HCT116 (cell line): ENCODE measurements at regions not wholly inside any gene's neighbourhood (a gene's known extent, or its start where the extent isn't known, plus 50 kb on each side); places are given as distances from the start of the nearest gene placed in this dataset.

Experiments used
- ATAC-seq: fragments of 200-7000 bp; cut with Tn5 transposase; 2 replicates; pipeline ENCODE4 v1.9.1; 2020; ENCODE audit warnings: mild to moderate bottlenecking, moderate library complexity
- BruUV-seq: library from RNA; stranded (reverse); fragments of 400-500 nt; replicated peaks from 2 replicates; lab custom pipeline; 2021; lab: Mats Ljungman, UMichigan
- CTCF ChIA-PET: fragments of 300-600 bp; sonication (Branson Sonifier 250); formaldehyde crosslinking; loops from one replicate; lab custom pipeline; 2021; ENCODE audit warnings: antibody characterized with exemption; lab: Charles Lee
- POLR2A ChIA-PET: fragments of 300-600, 350-600 bp; sonication (Branson Sonifier 250); formaldehyde crosslinking; loops from one replicate; lab custom pipeline; 2021; ENCODE audit warnings: antibody characterized with exemption; lab: Charles Lee
- RAD21 ChIA-PET, 2 experiments: fragments of 300-600 bp; sonication (Branson Sonifier 250); formaldehyde crosslinking; loops; one replicate each; lab custom pipeline; 2023; ENCODE audit warnings: low total read pairs in 2 of 2; ENCODE audit not compliant: uncharacterized antibody in 2 of 2, unreplicated experiment in 2 of 2, low non-redundant PET in 1 of 2; lab: Charles Lee
- DNase-seq: peaks from one replicate; pipeline ENCODE4 v3.0.0-alpha.2; 2010; ENCODE audit warnings: low read depth, low spot score
- H2AFZ ChIP-seq: fragments of 200-600 bp; shearing (Covaris generic), sonication (generic); 2 replicates; pipeline ENCODE4 v1.6.1; 2017; ENCODE audit warnings: low read depth, mixed run types, mixed read lengths, antibody characterized with exemption, low read length; ENCODE audit not compliant: poor library complexity, severe bottlenecking
- H3K27ac ChIP-seq: 2 replicates; pipeline ENCODE4 v1.5.1; 2012; ENCODE audit warnings: low read depth, low read length
- H3K27me3 ChIP-seq: fragments of 200-600 bp; sonication (generic); 2 replicates; pipeline ENCODE4 v1.6.1; 2016; ENCODE audit warnings: mixed run types, low read length, mixed read lengths; ENCODE audit not compliant: insufficient read depth
- H3K36me3 ChIP-seq, 2 experiments: fragments of 200-500 bp in 1 of 2; fragments of 200-600 bp in 1 of 2; sonication (Bioruptor generic) in 1 of 2; sonication (generic) in 1 of 2; 2 replicates each; pipeline versions ENCODE4 v1.5.1 to v1.6.1; 2014 to 2016; ENCODE audit warnings: low read length in 2 of 2, inconsistent platforms in 1 of 2, mixed read lengths in 1 of 2, mixed run types in 1 of 2; ENCODE audit not compliant: insufficient read depth in 2 of 2, control insufficient read depth in 1 of 2
- H3K4me1 ChIP-seq, 2 experiments: fragments of 200-600 bp in 1 of 2; sonication (generic) in 1 of 2; 2 replicates each; pipeline versions ENCODE4 v1.5.1 to v1.6.1; 2012 to 2017; ENCODE audit warnings: low read length in 2 of 2, inconsistent platforms in 1 of 2, mild to moderate bottlenecking in 1 of 2, mixed read lengths in 1 of 2, mixed run types in 1 of 2, moderate library complexity in 1 of 2; ENCODE audit not compliant: insufficient read depth in 2 of 2, control insufficient read depth in 1 of 2
- H3K4me2 ChIP-seq: fragments of 200-600 bp; sonication (generic); 2 replicates; pipeline ENCODE4 v1.6.1; 2017; ENCODE audit warnings: mixed run types, low read length, mixed read lengths
- H3K4me3 ChIP-seq, 2 experiments: fragments of 200-600 bp in 1 of 2; sonication (generic) in 1 of 2; replicated peaks in 1 of 2; 2 replicates each; pipeline ENCODE4 v1.5.1; 2011 to 2016; ENCODE audit warnings: low read length in 2 of 2, control low read depth in 1 of 2, low read depth in 1 of 2, mild to moderate bottlenecking in 1 of 2, mixed read lengths in 1 of 2, mixed run types in 1 of 2
- H3K79me2 ChIP-seq: fragments of 200-600 bp; sonication (generic); 2 replicates; pipeline ENCODE4 v1.6.1; 2017; ENCODE audit warnings: mild to moderate bottlenecking, mixed run types, low read length, moderate library complexity, mixed read lengths; ENCODE audit not compliant: insufficient read depth
- H3K9ac ChIP-seq: fragments of 200-600 bp; sonication (generic); 2 replicates; pipeline ENCODE4 v1.6.1; 2016; ENCODE audit warnings: low read length, mixed read lengths
- H3K9me2 ChIP-seq: fragments of 200-600 bp; sonication (generic), shearing (Covaris generic); 2 replicates; pipeline ENCODE4 v1.6.1; 2017; ENCODE audit warnings: mixed run types, mild to moderate bottlenecking, moderate library complexity; ENCODE audit not compliant: insufficient read depth
- H3K9me3 ChIP-seq, 2 experiments: fragments of 200-500 bp in 1 of 2; fragments of 200-600 bp in 1 of 2; sonication (Bioruptor generic) in 1 of 2; sonication (generic) in 1 of 2; 2 replicates each; pipeline ENCODE4 v1.6.1; 2014 to 2017; ENCODE audit warnings: low read length in 2 of 2, mixed read lengths in 2 of 2, inconsistent platforms in 1 of 2, low read depth in 1 of 2, mild to moderate bottlenecking in 1 of 2, mixed run types in 1 of 2, moderate library complexity in 1 of 2; ENCODE audit not compliant: control insufficient read depth in 1 of 2, insufficient read depth in 1 of 2
- H4K20me1 ChIP-seq: fragments of 200-600 bp; sonication (generic), shearing (Covaris generic); 2 replicates; pipeline ENCODE4 v1.6.1; 2017; ENCODE audit warnings: mixed run types, mild to moderate bottlenecking, moderate library complexity; ENCODE audit not compliant: insufficient read depth
- CEBPB ChIP-seq: IDR thresholded peaks from 2 replicates; pipeline ENCODE4 v1.6.1; 2012; ENCODE audit warnings: low read depth
- EZH2 ChIP-seq: fragments of 200-600 bp; sonication (generic); IDR thresholded peaks from 2 replicates; pipeline ENCODE4 v1.6.1; 2017; ENCODE audit warnings: antibody characterized with exemption, mixed run types
- EZH2phosphoT487 ChIP-seq: fragments of 200-600 bp; IDR thresholded peaks from 2 replicates; pipeline ENCODE4 v1.6.1; 2018; ENCODE audit warnings: antibody characterized with exemption, borderline replicate concordance
- FOSL1 ChIP-seq: IDR thresholded peaks from 2 replicates; pipeline ENCODE4 v1.6.1; 2012; ENCODE audit warnings: low read depth
- POLR2AphosphoS5 ChIP-seq: IDR thresholded peaks from 2 replicates; pipeline ENCODE4 v1.6.1; 2011; ENCODE audit warnings: mild to moderate bottlenecking, low read depth, low read length, moderate library complexity
- RAD21 ChIP-seq: IDR thresholded peaks from 2 replicates; pipeline ENCODE4 v1.6.1; 2012; ENCODE audit warnings: low read depth, mild to moderate bottlenecking
- SP1 ChIP-seq: IDR thresholded peaks from 2 replicates; pipeline ENCODE4 v1.6.1; 2012; ENCODE audit warnings: low read depth
- SRF ChIP-seq: IDR thresholded peaks from 2 replicates; pipeline ENCODE4 v1.6.1; 2012; ENCODE audit warnings: low read depth
- TCF7L2 ChIP-seq: IDR thresholded peaks from 2 replicates; pipeline ENCODE4 v1.7.0; 2011; ENCODE audit warnings: borderline replicate concordance, inconsistent platforms; ENCODE audit not compliant: insufficient read depth, insufficient read length; ENCODE audit errors: extremely low read depth
- YY1 ChIP-seq: IDR thresholded peaks from 2 replicates; pipeline ENCODE4 v1.6.1; 2011; ENCODE audit warnings: low read length, low read depth, moderate library complexity, mild to moderate bottlenecking; ENCODE audit not compliant: insufficient replicate concordance; ENCODE audit errors: extremely low read depth
- ZBTB33 ChIP-seq: IDR thresholded peaks from 2 replicates; pipeline ENCODE4 v1.6.1; 2011; ENCODE audit warnings: mild to moderate bottlenecking, low read length, moderate library complexity; ENCODE audit not compliant: insufficient replicate concordance; ENCODE audit errors: extremely low read depth
- ZFX ChIP-seq: fragments of 450-650 bp; IDR thresholded peaks from 2 replicates; pipeline ENCODE4 v1.6.1; 2017
- intact Hi-C: fragments of 100-400 bp; cut with micrococcal nuclease; formaldehyde crosslinking; loops from 2 replicates; pipeline ENCODE4 v1.10.0; 2022
- TF ChIP-seq, protein P1 (sequence below): IDR thresholded peaks from 2 replicates; pipeline ENCODE4 v1.6.1; 2012
- TF ChIP-seq, protein P2 (sequence below): IDR thresholded peaks from 2 replicates; pipeline ENCODE4 v1.6.1; 2012

DNA sequence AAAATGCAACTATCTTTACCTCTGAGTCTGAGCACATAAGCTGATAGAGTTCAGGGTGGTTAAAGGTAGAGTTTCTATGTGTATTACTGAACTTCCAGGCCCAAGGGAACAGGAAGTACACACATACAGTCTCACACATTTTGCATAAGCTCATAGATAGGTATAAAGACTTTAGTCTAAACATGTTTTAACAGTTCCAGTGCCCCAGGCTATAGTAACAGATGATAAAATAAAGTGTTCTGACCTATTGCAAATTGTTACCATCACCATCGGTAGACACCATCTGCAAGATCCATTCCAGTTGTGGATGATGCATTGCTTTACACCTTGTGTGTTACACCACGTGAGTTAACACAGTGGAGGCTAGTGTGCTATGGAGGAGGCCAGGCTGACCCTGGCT is 95.8 kb downstream of the TMEM174 start (continued):
- TF ChIP-seq YY1 (no peak), EZH2 (no peak), CEBPB (no peak)
- TF ChIP-seq, protein P1, sequence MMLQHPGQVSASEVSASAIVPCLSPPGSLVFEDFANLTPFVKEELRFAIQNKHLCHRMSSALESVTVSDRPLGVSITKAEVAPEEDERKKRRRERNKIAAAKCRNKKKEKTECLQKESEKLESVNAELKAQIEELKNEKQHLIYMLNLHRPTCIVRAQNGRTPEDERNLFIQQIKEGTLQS = no peak
- TF ChIP-seq, protein P2, sequence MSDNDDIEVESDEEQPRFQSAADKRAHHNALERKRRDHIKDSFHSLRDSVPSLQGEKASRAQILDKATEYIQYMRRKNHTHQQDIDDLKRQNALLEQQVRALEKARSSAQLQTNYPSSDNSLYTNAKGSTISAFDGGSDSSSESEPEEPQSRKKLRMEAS = no peak

DNA sequence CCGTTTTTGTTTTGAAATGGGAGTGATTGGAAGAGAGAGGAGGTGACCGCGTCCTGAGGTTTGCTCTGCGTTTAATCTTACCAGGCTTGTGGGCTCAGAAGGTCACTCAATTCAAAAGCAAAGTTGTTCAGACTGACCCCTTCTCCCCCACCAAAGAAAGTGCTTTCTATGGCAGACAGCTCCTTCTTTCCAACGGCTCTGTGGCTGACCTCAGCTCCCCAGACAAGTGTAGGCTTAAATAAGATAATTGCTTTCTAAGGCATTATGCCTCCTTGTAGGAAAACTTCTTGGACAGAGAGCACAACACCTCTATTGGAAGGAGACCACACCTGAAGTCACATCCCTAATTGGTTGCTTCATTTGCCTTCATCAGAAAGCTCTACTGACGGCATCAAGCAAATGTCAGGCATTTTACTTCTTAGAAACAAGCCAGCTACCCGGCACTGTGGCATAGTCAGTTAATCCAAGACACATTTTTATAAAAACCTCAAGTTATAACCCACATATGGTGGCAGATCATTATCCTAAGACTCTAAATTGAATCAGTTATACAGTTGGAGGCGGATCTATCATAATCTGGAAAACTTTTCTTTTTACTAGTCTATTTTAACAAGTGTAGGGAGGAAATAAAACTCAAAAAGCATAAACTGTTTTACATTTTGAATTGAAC is 94.9 kb downstream of the TMEM174 start:
- CTCF ChIA-PET = interaction anchor here (0.9 kb wide), 1 partner anchor 51 kb away, joined by 4 read pairs; no protein-coding TSS in a partner anchor
- intact Hi-C loops = no loop called here
- H3K9me2 ChIP-seq = no peaks in the 10 kb centered on the region
- DNase-seq (no peak), ATAC-seq (no peak)
- no TSS peak for BruUV-seq
- H2AFZ ChIP-seq = no peak overlapping the region
- H3K9ac ChIP-seq = no peak overlapping the region
- POLR2A ChIA-PET = no interaction called here
- no peak overlapping the region for H3K4me2 ChIP-seq
- no peak overlapping the region for H3K4me3 ChIP-seq
- no peaks in the 10 kb centered on the region for H3K4me1 ChIP-seq
- RAD21 ChIA-PET = no interaction called here
- H3K36me3 ChIP-seq = no peaks in the 10 kb centered on the region
- no peak overlapping the region for H3K27ac ChIP-seq
- H3K9me3 ChIP-seq = no peaks in the 10 kb centered on the region
- H3K79me2 ChIP-seq = no peaks in the 10 kb centered on the region
- no peaks in the 10 kb centered on the region for H4K20me1 ChIP-seq
- TF ChIP-seq EZH2 (no peak), EZH2phosphoT487 (no peak), TCF7L2 (no peak), FOSL1 (no peak), ZBTB33 (no peak), ZFX (no peak), POLR2AphosphoS5 (no peak), SRF (no peak), CEBPB (no peak), SP1 (no peak), RAD21 (no peak)
- TF ChIP-seq, protein P2 = no peak
- H3K27me3 ChIP-seq = no peaks in the 10 kb centered on the region
